Liver (tissue), 3 donors: ENCODE measurements at regions not wholly inside any gene's neighbourhood (a gene's known extent, or its start where the extent isn't known, plus 50 kb on each side); places are given as distances from the start of the nearest gene placed in this dataset.

Source experiments
- CTCF ChIP-seq: fragments of 150-350 bp; IDR thresholded peaks from 2 replicates; pipeline ENCODE4 v1.5.1; 2017; ENCODE audit warnings: improper control_type of control experiment, low read depth, low read length; ENCODE audit not compliant: missing input control
- EGR1 ChIP-seq, 2 donors: IDR thresholded peaks; 2 replicates each; pipeline ENCODE4 v1.6.1; 2016 to 2018; ENCODE audit warnings: antibody characterized with exemption in 2 of 2, low read depth in 2 of 2
- FOXA1 ChIP-seq: IDR thresholded peaks from 2 replicates; pipeline ENCODE4 v1.6.1; 2016; ENCODE audit warnings: antibody characterized with exemption
- GABPA ChIP-seq, 2 donors: IDR thresholded peaks in 1 of 2; conservative IDR thresholded peaks in 1 of 2; 2 replicates each; pipeline ENCODE4 v1.6.1; 2016; ENCODE audit warnings: antibody characterized with exemption in 2 of 2, mild to moderate bottlenecking in 1 of 2, moderate library complexity in 1 of 2
- HNF4G ChIP-seq: IDR thresholded peaks from 2 replicates; pipeline ENCODE4 v1.6.1; 2016; ENCODE audit warnings: antibody characterized with exemption
- JUND ChIP-seq, 2 donors: IDR thresholded peaks; 2 replicates each; pipeline ENCODE4 v1.6.1; 2016; ENCODE audit warnings: antibody characterized with exemption in 2 of 2
- RAD21 ChIP-seq, 2 donors: IDR thresholded peaks; 2 replicates each; pipeline ENCODE4 v1.6.1; 2016; ENCODE audit warnings: antibody characterized with exemption in 2 of 2, mild to moderate bottlenecking in 2 of 2
- SP1 ChIP-seq: IDR thresholded peaks from 2 replicates; pipeline ENCODE4 v1.6.1; 2018; ENCODE audit warnings: antibody characterized with exemption, mild to moderate bottlenecking
- TAF1 ChIP-seq: conservative IDR thresholded peaks from 2 replicates; pipeline ENCODE4 v1.6.1; 2016; ENCODE audit warnings: antibody characterized with exemption, mild to moderate bottlenecking
- YY1 ChIP-seq: IDR thresholded peaks from 2 replicates; pipeline ENCODE4 v1.6.1; 2016; ENCODE audit warnings: antibody characterized with exemption, mild to moderate bottlenecking
- TF ChIP-seq, protein P1 (sequence below): IDR thresholded peaks from 2 replicates; pipeline ENCODE4 v1.6.1; 2016; ENCODE audit warnings: antibody characterized with exemption
- TF ChIP-seq, protein P2 (sequence below): IDR thresholded peaks from 2 replicates; pipeline ENCODE4 v1.6.1; 2016; ENCODE audit warnings: antibody characterized with exemption
- TF ChIP-seq, protein P3 (sequence below): IDR thresholded peaks from 2 replicates; pipeline ENCODE4 v1.6.1; 2016; ENCODE audit warnings: antibody characterized with exemption, mild to moderate bottlenecking
- TF ChIP-seq, protein P4 (sequence below): IDR thresholded peaks from 2 replicates; pipeline ENCODE4 v1.6.1; 2016; ENCODE audit warnings: antibody characterized with exemption
- donor health status: healthy.
- donor health status: healthy.

DNA sequence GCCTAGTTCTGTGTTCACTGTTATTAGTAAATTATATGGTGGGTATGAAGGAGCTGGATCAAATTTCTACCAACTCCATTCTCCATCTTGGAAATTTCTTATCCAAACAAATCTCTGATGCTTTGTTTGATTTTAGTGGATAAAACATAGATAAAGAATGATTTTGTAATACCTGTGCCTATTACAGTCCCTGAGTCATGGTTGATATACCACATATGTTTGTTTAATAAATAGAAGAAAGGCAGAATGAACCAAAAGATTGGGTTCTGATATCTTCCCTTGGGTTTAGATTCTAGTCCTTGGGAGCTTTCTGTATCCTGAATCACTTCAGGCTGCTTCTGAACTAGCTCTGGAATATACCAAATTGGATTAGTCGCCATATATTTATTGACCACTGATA is 203.6 kb downstream of the PDCD6IP start:
- TF ChIP-seq GABPA (IDR thresholded peaks at IDR 0.05 in 1 of 2, conservative IDR thresholded peaks at IDR 0.05 in 1 of 2) (no peak), CTCF (no peak), JUND (IDR thresholded peaks at IDR 0.05) (no peak), RAD21 (IDR thresholded peaks at IDR 0.05) (no peak), EGR1 (IDR thresholded peaks at IDR 0.05; ENCODE audit: low read depth in 2 of 2) (no peak), SP1 (no peak), YY1 (no peak), TAF1 (no peak), FOXA1 (no peak), HNF4G (no peak)
- TF ChIP-seq, protein P1, sequence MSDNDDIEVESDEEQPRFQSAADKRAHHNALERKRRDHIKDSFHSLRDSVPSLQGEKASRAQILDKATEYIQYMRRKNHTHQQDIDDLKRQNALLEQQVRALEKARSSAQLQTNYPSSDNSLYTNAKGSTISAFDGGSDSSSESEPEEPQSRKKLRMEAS: no peak
- TF ChIP-seq, protein P2, sequence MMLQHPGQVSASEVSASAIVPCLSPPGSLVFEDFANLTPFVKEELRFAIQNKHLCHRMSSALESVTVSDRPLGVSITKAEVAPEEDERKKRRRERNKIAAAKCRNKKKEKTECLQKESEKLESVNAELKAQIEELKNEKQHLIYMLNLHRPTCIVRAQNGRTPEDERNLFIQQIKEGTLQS: no peak
- TF ChIP-seq, protein P3, sequence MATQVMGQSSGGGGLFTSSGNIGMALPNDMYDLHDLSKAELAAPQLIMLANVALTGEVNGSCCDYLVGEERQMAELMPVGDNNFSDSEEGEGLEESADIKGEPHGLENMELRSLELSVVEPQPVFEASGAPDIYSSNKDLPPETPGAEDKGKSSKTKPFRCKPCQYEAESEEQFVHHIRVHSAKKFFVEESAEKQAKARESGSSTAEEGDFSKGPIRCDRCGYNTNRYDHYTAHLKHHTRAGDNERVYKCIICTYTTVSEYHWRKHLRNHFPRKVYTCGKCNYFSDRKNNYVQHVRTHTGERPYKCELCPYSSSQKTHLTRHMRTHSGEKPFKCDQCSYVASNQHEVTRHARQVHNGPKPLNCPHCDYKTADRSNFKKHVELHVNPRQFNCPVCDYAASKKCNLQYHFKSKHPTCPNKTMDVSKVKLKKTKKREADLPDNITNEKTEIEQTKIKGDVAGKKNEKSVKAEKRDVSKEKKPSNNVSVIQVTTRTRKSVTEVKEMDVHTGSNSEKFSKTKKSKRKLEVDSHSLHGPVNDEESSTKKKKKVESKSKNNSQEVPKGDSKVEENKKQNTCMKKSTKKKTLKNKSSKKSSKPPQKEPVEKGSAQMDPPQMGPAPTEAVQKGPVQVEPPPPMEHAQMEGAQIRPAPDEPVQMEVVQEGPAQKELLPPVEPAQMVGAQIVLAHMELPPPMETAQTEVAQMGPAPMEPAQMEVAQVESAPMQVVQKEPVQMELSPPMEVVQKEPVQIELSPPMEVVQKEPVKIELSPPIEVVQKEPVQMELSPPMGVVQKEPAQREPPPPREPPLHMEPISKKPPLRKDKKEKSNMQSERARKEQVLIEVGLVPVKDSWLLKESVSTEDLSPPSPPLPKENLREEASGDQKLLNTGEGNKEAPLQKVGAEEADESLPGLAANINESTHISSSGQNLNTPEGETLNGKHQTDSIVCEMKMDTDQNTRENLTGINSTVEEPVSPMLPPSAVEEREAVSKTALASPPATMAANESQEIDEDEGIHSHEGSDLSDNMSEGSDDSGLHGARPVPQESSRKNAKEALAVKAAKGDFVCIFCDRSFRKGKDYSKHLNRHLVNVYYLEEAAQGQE: no peak
- TF ChIP-seq, protein P4, sequence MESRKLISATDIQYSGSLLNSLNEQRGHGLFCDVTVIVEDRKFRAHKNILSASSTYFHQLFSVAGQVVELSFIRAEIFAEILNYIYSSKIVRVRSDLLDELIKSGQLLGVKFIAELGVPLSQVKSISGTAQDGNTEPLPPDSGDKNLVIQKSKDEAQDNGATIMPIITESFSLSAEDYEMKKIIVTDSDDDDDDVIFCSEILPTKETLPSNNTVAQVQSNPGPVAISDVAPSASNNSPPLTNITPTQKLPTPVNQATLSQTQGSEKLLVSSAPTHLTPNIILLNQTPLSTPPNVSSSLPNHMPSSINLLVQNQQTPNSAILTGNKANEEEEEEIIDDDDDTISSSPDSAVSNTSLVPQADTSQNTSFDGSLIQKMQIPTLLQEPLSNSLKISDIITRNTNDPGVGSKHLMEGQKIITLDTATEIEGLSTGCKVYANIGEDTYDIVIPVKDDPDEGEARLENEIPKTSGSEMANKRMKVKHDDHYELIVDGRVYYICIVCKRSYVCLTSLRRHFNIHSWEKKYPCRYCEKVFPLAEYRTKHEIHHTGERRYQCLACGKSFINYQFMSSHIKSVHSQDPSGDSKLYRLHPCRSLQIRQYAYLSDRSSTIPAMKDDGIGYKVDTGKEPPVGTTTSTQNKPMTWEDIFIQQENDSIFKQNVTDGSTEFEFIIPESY: no peak
